ENCODE measurements at regions not wholly inside any gene's neighbourhood (a gene's known extent, or its start where the extent isn't known, plus 50 kb on each side); places are given as distances from the start of the nearest gene placed in this dataset.
"Not testable (repeated sequence)": the region's sequence is repeated elsewhere in the genome, so short reads cannot be mapped to it uniquely, and the experiment has no call there.

- not testable (repeated sequence) for DNase-seq (ENCODE audit: low spot score)
Measured at GRCh38 chr10:52604131-52604530, 168.5 kb downstream of the MBL2 start.

DNA sequence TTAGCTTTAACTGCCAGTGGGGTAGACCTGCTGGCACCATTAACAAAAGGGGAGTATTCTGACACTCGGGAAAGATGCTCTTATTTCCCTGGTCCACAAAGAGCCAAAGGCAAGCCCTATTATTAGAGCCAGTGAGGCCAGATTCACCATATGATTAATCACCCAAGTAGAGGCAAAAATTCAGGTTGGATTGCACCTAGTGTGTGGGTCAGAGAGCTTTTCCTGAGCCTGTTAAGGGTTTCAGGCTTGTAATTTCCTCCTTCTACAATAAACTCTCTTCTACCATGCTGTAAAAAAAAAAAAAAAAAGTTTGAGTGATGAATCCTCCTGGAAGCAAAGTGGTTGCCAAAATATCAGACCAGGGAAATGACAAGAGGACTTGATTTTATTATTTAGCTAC lies 163.5 kb downstream of the MBL2 start:
- no peak for DNase-seq (ENCODE audit: low spot score)

DNA sequence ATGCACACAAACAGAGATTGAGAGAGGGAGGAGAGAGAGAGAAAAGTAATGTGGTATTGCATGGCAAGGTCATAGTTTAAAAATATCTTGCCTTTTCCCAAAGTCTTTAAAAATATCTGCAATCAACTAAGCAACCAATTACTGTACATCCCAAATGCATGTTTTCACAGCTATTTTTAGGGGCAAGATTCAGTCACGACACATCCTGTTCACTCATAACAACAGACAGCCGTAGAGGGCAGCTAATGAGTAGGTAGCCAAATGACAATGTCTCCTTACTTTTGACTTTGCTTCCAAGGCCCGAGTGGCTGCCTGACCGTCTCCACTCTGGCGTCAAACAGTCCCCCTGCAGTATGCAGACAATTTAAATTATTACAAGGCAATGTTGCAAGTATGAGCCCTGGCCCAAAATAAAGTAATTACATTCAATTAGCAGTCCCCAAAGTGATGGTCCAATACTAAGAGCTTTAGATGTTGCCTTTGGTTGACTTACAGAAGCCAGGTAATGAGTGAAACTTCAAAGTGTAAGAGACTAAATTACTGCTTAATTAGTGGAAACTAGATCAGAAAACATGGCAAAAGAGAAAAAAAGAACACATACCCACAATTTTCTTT lies 162.9 kb downstream of the MBL2 start:
- no peak for DNase-seq (ENCODE audit: low spot score)

DNA sequence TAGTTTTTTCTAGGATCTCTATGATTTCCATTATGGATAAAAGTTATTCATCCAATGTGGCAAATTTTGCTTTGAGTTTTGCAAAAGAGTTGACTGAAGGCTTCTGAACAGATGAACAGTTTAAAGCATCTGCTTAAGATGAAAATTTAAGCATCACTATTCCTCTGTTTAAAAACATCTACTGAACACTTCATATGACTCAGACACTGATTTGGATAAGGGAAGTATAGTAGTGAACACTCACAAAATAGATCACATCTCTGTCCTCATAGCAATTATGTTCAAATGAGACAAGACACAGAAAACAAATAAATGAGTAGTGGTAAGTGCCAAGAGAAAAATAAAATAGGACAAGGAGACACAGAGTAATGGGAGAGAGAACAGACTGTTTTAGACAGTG lies 157.3 kb downstream of the MBL2 start:
- no peak for DNase-seq (ENCODE audit: low spot score)

DNA sequence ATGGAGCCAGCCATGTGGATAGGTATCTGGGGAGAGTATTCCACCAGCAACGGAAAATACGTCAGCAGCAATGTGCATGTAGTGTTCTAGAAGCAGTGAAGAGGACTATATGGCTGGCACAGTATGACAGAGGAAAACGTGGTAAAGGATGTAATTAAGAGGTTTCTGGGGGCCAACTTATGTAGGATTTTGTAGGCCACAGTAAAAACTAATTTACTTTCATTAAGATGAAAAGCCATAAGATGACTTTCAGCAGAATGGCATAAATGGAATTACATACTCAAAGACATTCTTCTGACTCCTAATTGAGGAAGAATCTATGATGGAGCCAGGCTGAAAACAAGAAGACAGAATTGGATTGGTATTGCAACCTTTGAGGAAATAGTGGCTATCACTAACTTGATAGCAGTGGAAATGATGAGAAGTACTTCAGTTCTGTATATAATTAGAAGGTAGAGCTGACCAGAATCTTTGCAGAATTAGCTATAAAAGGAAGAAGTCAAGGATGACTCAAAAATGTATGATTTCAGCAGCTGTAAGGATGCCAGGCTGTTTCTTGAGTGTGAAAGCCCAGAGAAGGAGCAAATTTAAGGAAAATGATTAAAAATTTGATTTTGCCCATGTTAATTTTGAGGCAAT lies 156.7 kb downstream of the MBL2 start:
- DNase-seq (ENCODE audit: low spot score), result no peak

- no peak for DNase-seq (ENCODE audit: low spot score)
Measured at GRCh38 chr10:52616395-52616764, 156.2 kb downstream of the MBL2 start.

DNA sequence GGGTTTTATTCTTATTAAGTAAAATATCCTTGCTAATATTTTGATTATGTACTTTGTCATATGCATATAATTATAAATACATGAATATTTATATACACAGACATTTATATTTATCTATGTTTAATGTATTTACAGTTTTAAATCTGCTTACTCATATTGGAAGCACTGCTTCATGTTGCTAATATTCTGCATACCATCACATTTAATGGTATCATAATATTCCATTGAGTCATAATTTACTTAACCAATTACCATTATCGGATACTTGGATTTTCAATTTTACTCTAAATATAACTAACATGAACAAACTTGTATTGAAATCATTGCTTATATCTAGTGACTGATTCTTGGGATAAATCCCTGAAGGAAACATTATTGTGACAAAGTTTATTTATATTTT lies 155.2 kb downstream of the MBL2 start:
- no peak for DNase-seq (ENCODE audit: low spot score)

DNA sequence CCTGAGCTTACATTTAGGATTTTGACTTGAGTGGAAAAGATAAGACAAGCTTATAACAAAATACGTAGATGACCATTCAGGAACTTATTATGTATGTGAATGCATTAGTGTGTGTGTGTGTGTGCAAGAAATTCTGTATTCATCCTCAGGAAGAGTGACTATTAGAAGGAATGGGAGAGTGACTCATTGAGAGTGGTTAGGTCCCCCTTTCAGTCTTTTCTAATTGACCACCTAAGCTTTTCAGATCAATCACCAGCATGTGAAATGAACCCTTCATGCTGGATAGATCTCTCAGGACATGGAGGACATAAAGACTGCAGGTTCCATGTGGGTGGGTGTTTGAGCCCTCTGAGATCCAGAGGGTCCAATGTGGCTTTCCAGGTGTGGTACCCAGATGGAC lies 153.5 kb downstream of the MBL2 start:
- DNase-seq (ENCODE audit: low spot score), result no peak

- DNase-seq (ENCODE audit: low spot score), result no peak
Measured at GRCh38 chr10:52621635-52622079, 150.9 kb downstream of the MBL2 start.

DNA sequence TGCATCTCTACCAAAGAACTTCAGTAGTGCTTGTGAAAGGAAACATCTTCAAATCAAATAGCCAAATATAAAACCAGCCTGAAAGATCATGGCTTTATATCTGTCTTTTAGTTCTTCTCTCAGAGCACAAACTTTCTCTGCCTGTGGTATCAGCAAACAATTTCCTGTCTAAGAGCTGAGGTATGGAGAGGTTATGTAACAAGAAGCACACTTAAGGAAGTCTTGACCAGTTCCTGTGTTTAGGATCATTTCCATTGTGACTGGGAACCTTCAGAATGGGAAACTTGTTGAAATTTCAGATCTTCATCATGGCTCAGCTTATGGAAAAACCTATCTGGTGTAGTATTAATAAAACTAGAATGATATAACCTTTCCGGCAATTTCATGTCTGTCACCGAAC lies 148.8 kb downstream of the MBL2 start:
- DNase-seq (ENCODE audit: low spot score), result no peak

DNA sequence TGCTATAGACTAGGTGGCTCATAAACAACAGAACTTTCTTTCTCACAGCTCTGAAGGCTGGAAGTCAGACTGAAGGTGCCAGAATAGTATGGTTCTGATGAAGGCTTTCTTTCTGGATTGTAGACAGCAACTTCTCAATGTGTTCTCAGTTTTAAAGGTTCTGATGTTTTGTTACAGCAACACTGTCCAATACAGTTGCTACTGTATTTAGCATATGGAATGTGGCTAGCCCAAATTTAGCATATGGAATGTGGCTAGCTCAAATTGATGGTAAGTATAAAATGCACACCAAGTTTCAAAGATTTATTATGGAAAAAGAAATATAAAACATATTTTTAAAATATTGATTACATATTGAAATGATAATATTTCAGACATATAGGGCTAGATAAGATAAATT lies 145.3 kb downstream of the MBL2 start:
- no peak for DNase-seq (ENCODE audit: low spot score)

- no peak for DNase-seq (ENCODE audit: low spot score)
Measured at GRCh38 chr10:52631146-52631545, 141.4 kb downstream of the MBL2 start.

DNA sequence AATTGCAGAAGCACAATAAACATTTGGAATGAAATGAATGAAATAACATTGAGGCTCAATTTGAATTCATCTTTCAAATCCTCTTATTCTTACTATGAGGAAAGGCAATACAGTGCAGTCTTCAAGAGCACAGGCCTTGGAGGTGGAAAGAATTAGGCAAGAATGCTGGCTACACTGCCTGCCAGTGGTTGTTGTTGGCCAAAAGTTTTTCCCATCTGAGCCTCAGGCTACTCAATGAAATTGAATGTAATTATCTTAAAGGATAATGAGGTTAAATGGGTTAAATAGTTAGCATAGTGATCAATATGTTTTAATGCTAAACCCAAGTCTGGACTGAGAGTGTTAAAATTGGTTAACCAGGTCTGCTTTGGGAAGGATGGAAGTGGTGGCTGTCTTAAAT lies 140.9 kb downstream of the MBL2 start:
- no peak for DNase-seq (ENCODE audit: low spot score)

DNA sequence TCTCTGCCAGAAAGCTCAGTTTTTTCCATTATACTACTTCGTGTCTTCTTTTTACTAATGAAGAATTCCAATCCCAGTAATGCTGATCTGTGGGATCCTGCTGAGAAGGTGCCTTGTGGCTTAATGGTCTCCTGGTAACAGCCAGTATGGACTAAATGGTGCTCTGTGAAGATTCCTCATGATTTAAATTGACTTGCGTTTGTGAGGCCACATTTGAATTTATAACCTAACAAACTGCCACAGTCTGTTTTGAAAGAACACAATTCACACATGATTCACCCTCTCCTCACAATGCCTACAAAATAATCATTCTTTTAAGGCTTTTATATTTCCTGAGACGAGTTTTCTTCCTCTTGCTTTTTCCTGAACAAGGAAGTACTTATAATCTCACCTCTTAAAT lies 140.0 kb downstream of the MBL2 start:
- DNase-seq (ENCODE audit: low spot score), result no peak

DNA sequence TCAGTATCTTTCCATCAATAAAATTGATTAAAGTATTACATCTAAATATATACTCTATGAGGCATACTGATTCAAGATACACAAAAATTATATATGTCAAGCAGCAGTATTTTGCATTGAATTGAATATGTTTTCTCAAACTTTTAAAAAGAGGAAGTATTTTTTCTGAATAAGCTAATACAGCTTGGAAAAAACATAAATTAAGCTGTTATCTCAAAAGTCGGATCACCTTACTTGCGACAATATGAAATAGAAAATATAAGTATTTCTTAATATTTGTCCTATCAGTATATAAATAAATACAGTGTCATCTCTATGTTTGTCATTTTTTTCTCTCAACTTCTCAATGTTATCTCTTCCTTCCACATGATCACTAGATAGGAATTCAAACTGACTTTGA lies 139.3 kb downstream of the MBL2 start:
- no peak for DNase-seq (ENCODE audit: low spot score)

GRCh38 chr10:52635651-52636050 lies 136.9 kb downstream of the MBL2 start:
- DNase-seq (ENCODE audit: low spot score), result no peak

GRCh38 chr10:52636874-52637273 lies 135.7 kb downstream of the MBL2 start:
- no peak for DNase-seq (ENCODE audit: low spot score)

DNA sequence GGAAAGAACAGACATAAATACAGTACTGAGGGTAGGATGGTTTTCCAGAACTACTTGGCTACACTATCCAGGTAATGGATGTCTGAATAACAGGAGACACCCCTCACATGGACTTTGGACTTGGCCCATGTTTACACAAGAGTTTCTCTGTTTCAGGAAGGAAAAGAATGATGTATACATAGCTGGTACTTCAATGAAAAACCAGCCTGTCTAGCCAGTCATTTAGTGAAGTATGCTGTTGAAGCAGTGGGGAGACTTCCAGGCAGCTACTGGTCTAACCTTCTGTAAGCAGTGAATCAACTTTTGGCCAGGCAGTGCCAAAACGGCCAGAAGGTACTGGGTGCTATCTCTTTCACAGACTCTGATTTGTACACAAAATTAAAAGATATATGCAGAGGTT lies 135.0 kb downstream of the MBL2 start:
- DNase-seq (ENCODE audit: low spot score), result no peak

- DNase-seq (ENCODE audit: low spot score), result no peak
Measured at GRCh38 chr10:52639652-52640051, 132.9 kb downstream of the MBL2 start.

DNA sequence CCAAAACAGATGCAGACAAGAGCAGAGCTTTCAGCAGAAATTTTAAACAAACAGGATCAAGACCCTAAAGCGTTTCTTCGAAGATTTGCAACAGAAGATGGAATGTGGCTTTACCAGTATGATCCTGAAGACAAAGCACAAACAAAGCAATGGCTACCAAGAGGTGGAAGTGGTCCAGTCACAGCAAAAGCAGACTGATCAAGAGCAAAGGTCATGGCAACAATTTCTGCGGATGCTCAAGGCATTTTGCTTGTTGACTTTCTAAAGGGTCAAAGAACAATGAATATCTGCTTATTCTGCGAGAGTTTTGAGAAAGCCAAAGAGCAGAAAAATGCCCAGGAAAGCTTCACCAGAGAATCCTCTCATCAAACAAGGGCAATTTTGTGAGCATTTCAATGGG lies 130.4 kb downstream of the MBL2 start:
- no peak for DNase-seq (ENCODE audit: low spot score)

- DNase-seq (ENCODE audit: low spot score), result peak; percentile 58
Measured at GRCh38 chr10:52644373-52645186, 128.0 kb downstream of the MBL2 start.

DNA sequence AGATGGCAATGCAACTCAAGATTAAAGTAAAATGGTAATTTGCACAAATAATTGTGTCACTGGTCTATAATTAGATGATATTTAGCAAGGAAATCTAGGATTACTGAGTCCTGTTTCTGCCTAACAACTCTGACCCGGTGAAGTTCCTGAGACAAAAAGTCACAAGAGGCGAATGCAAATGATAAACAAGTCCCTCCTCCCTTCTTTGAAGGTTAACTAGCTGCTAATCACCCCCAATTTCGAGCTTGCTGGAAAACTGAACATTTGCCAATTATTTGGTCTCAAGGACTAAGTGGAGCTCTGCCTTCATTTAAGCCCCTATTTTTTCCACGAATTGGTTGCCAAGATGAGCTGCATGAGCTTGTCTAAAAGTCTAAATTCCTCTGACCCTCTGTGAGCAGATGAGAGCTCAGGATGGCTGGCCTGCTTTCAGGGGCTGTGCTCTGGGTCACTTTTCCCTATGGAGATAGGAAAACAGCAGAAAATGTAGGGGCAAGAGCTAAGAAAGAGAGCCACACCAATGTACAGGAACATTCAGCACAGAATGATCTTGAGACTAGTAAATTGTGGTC lies 127.3 kb downstream of the MBL2 start:
- DNase-seq (ENCODE audit: low spot score), result no peak

DNA sequence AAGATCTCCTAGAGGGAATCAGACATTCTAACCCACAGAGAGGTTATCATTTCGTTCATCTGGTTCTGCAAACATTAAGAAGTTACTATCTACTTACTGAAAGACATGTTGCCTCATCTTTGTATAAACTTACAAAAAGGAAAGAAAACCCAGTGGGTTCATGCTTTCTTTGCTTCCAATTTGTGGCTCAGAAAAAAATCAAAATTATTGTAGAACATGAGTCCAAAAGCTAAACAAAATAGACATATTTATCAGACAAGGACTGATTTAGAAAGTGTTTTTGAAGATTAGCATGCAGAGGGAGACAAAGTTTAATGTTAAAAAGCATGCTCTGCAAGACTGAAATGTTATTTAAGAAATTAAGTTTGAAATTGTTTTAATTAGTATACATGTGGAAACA lies 123.1 kb downstream of the MBL2 start:
- no peak for DNase-seq (ENCODE audit: low spot score)
